ENCODE measurements at regions not wholly inside any gene's neighbourhood (a gene's known extent, or its start where the extent isn't known, plus 50 kb on each side); places are given as distances from the start of the nearest gene placed in this dataset.

DNA sequence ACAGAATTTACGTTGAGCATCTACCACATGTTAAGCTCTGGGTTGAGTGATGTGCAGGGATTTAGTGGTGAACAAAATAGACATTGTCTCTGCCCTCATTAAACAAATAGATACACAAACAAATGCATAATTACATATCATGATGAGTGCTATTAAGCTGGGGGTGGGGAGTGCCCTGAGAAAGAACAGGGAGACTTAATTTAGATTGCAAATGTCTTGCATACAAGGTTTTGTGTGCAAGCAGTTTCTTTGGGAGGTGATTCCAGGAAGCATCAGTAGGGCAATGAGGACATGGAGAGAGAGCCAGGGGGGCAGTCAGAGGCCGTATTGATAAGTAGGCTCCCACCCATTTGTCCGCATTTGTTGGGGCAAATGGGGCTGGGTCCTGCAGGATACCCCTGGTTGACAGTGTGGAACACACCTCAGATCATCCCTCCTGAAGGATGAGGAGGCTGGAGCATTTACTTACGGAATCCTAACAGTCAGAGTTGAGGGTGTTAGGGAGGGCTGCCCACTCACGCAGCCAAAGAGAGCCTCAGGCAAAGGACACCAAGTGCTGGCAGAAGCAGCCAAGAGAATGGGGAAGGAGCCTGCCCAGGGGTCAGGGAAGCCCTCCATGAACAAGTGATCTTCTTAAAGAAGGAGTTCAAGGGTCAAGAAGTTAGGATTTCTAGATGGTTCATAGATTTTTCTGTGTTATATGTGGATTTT, 245.9 kb downstream of the BCOR start:
- H4K8ac ChIP-seq (ENCODE audit: low read depth in 2 of 2, low read length in 2 of 2) = no peak overlapping the region
- ATAC-seq (ENCODE audit: low read depth) (no peak), DNase-seq (no peak)
- peaks cover 3% of the 10 kb centered on the region; the same call in 1 of the 2 replicates for H3K9me1 ChIP-seq (ENCODE audit: insufficient read depth, low read length)
- no peak overlapping the region for H4K5ac ChIP-seq (ENCODE audit: low read depth, low read length)
- H3K36me3 ChIP-seq (ENCODE audit: control insufficient read depth, insufficient read depth, low read length) = no peaks in the 10 kb centered on the region
- intact Hi-C loops (cut with micrococcal nuclease) (no loop called here), in situ Hi-C loops (cut with MboI; ENCODE audit: low sequenced_read_pairs) (no loop called here), dilution Hi-C loops (cut with HindIII; ENCODE audit: low sequenced_read_pairs, unreplicated experiment) (no loop called here)
- TF ChIP-seq SMC3 (IDR thresholded peaks at IDR 0.05; ENCODE audit: low read depth, low read length) (no peak), RCOR1 (IDR thresholded peaks at IDR 0.05; ENCODE audit: insufficient replicate concordance, low read length) (no peak), CEBPB (IDR thresholded peaks at IDR 0.05; ENCODE audit: low read depth, low read length) (no peak), FOS (IDR thresholded peaks at IDR 0.05; ENCODE audit: low read depth, low read length) (no peak)
- H3K4me3 ChIP-seq (ENCODE audit: insufficient read depth, low read depth, low read length) = no peak overlapping the region
- no peak overlapping the region for H4K91ac ChIP-seq (ENCODE audit: insufficient read depth, low read depth, low read length)
- no peak overlapping the region for H3K9ac ChIP-seq (ENCODE audit: low read depth, low read length)
- no peak overlapping the region for H3K27ac ChIP-seq (ENCODE audit: insufficient read depth, low read length)
- ChIA-PET POLR2A (ENCODE audit: unreplicated experiment) (no interaction called here), CTCF (no interaction called here)
- H3K4me2 ChIP-seq (ENCODE audit: low read depth, low read length) = no peak overlapping the region
- WGBS, 2 experiments (ENCODE audit: extremely low coverage in 2 of 2, insufficient read length in 1 of 2) = no CpG with 5 or more reads among the region's 5 CpGs
- H2BK15ac ChIP-seq (ENCODE audit: low read depth, low read length) = no peak overlapping the region
- no peak overlapping the region for H3K23ac ChIP-seq (ENCODE audit: low read depth, low read length)
- H2AK9ac ChIP-seq (replicated peaks; ENCODE audit: low read depth, low read length, poor library complexity) = no peak overlapping the region
- H3K56ac ChIP-seq (ENCODE audit: extremely low read depth, insufficient read depth, low read length) = no peak overlapping the region
- H3K4ac ChIP-seq (ENCODE audit: low read depth, low read length) = no peak overlapping the region
- H2AFZ ChIP-seq (replicated peaks; ENCODE audit: low read length, poor library complexity) = no peak overlapping the region
- H2BK20ac ChIP-seq (ENCODE audit: low read depth, low read length) = no peak overlapping the region
- no peak overlapping the region for H2AK5ac ChIP-seq (ENCODE audit: low read depth, low read length)
- no peaks in the 10 kb centered on the region for H3K9me3 ChIP-seq (ENCODE audit: control insufficient read depth, insufficient read depth, low read length)
- H2BK120ac ChIP-seq (ENCODE audit: low read depth, low read length) = no peak overlapping the region
- H2BK5ac ChIP-seq (ENCODE audit: low read depth, low read length, poor library complexity, severe bottlenecking) = no peak overlapping the region
- peaks cover 15% of the 10 kb centered on the region; the same call in 1 of the 2 replicates for H3K27me3 ChIP-seq (ENCODE audit: control insufficient read depth, insufficient read depth, low read length)
- no peaks in the 10 kb centered on the region for H3K79me1 ChIP-seq (ENCODE audit: low read depth in 1 of 2, low read length in 2 of 2)
- peaks cover 6% of the 10 kb centered on the region for H3K4me1 ChIP-seq (ENCODE audit: control insufficient read depth, insufficient read depth, low read length)
- H4K20me1 ChIP-seq (ENCODE audit: insufficient read depth, low read length) = no peaks in the 10 kb centered on the region
- H3K14ac ChIP-seq (replicated peaks; ENCODE audit: low read depth, low read length) = no peak overlapping the region
- no peak overlapping the region for H3K18ac ChIP-seq (ENCODE audit: low read depth, low read length)
- no TSS peak for BruUV-seq (replicated peaks)

All from IMR-90 (cell line).